ENCODE measurements at regions not wholly inside any gene's neighbourhood (a gene's known extent, or its start where the extent isn't known, plus 50 kb on each side); places are given as distances from the start of the nearest gene placed in this dataset.
A peak's percentile ranks its signal among the peaks of the same experiment; 100 is the strongest.

- no peaks in the 10 kb centered on the region for H3K36me3 ChIP-seq (replicated peaks)
- H3K4me3 ChIP-seq = no peak overlapping the region
- DNase-seq (ENCODE audit: low spot score in 2 of 2) = no peak
- in situ Hi-C loops (cut with MboI; ENCODE audit: low sequenced_read_pairs) = no loop called here
- H3K9me3 ChIP-seq = no peaks in the 10 kb centered on the region
- H3K4me1 ChIP-seq = no peaks in the 10 kb centered on the region
- peaks cover under 1% of the 10 kb centered on the region; the same call in 1 of the 2 replicates for H3K27me3 ChIP-seq (ENCODE audit: low read depth)
These were observed 192.6 kb upstream of the RARB start for GRCh38 chr3:25235466-25235865.

GRCh38 chr3:25237602-25238001, 190.5 kb upstream of the RARB start:
- H3K4me1 ChIP-seq = no peaks in the 10 kb centered on the region
- no peak overlapping the region for H3K4me3 ChIP-seq
- in situ Hi-C loops (cut with MboI; ENCODE audit: low sequenced_read_pairs) = no loop called here
- no peak for DNase-seq (ENCODE audit: low spot score in 2 of 2)
- no peaks in the 10 kb centered on the region for H3K9me3 ChIP-seq
- no peaks in the 10 kb centered on the region for H3K27me3 ChIP-seq (ENCODE audit: low read depth)
- H3K36me3 ChIP-seq (replicated peaks) = no peaks in the 10 kb centered on the region

- H3K4me1 ChIP-seq = no peaks in the 10 kb centered on the region
- H3K4me3 ChIP-seq = no peak overlapping the region
- no peaks in the 10 kb centered on the region for H3K36me3 ChIP-seq (replicated peaks)
- H3K27me3 ChIP-seq (ENCODE audit: low read depth) = no peaks in the 10 kb centered on the region
- in situ Hi-C loops (cut with MboI; ENCODE audit: low sequenced_read_pairs) = no loop called here
- DNase-seq (ENCODE audit: low spot score in 2 of 2) = no peak
- H3K9me3 ChIP-seq = no peaks in the 10 kb centered on the region
These were observed 189.0 kb upstream of the RARB start for GRCh38 chr3:25239042-25239441.

GRCh38 chr3:25246913-25247312, 181.2 kb upstream of the RARB start:
- in situ Hi-C loops (cut with MboI; ENCODE audit: low sequenced_read_pairs) = no loop called here
- no peaks in the 10 kb centered on the region for H3K36me3 ChIP-seq (replicated peaks)
- no peak overlapping the region for H3K4me3 ChIP-seq
- H3K4me1 ChIP-seq = no peaks in the 10 kb centered on the region
- no peaks in the 10 kb centered on the region for H3K9me3 ChIP-seq
- DNase-seq (ENCODE audit: low spot score in 2 of 2) = peak in 1 of 2 experiments; percentile 10
- H3K27me3 ChIP-seq (ENCODE audit: low read depth) = no peaks in the 10 kb centered on the region

GRCh38 chr3:25252291-25252690, 175.8 kb upstream of the RARB start:
- Histone ChIP-seq H3K36me3 (replicated peaks) (no peaks in the 10 kb centered on the region), H3K27me3 (ENCODE audit: low read depth) (no peaks in the 10 kb centered on the region), H3K9me3 (0 out of 2 replicates have a peak, but pooled peaks cover 2% of the 10 kb centered on the region), H3K4me3 (no peak overlapping the region), H3K4me1 (no peaks in the 10 kb centered on the region)
- in situ Hi-C loops (cut with MboI; ENCODE audit: low sequenced_read_pairs) = no loop called here
- no peak for DNase-seq (ENCODE audit: low spot score in 2 of 2)

- Histone ChIP-seq H3K4me1 (no peaks in the 10 kb centered on the region), H3K4me3 (no peak overlapping the region), H3K27me3 (ENCODE audit: low read depth) (no peaks in the 10 kb centered on the region; the same call in 1 of the 2 replicates), H3K9me3 (0 out of 2 replicates have a peak, but pooled peaks cover 2% of the 10 kb centered on the region), H3K36me3 (replicated peaks) (no peaks in the 10 kb centered on the region)
- in situ Hi-C loops (cut with MboI; ENCODE audit: low sequenced_read_pairs) = no loop called here
- no peak for DNase-seq (ENCODE audit: low spot score in 2 of 2)
These were observed 171.0 kb upstream of the RARB start for GRCh38 chr3:25257026-25257425.

GRCh38 chr3:25259871-25260270, 168.2 kb upstream of the RARB start:
- Histone ChIP-seq H3K9me3 (no peaks in the 10 kb centered on the region), H3K4me3 (no peak overlapping the region), H3K4me1 (no peaks in the 10 kb centered on the region; the same call in 1 of the 2 replicates), H3K36me3 (replicated peaks) (no peaks in the 10 kb centered on the region), H3K27me3 (ENCODE audit: low read depth) (no peaks in the 10 kb centered on the region; the same call in 1 of the 2 replicates)
- in situ Hi-C loops (cut with MboI; ENCODE audit: low sequenced_read_pairs) = no loop called here
- DNase-seq (ENCODE audit: low spot score in 2 of 2) = no peak

GRCh38 chr3:25262322-25262721, 165.7 kb upstream of the RARB start:
- in situ Hi-C loops (cut with MboI; ENCODE audit: low sequenced_read_pairs) = no loop called here
- H3K4me1 ChIP-seq = no peaks in the 10 kb centered on the region; the same call in 1 of the 2 replicates

GRCh38 chr3:25265284-25265683, 162.8 kb upstream of the RARB start:
- no peak for DNase-seq (ENCODE audit: low spot score in 2 of 2)
- Histone ChIP-seq H3K4me1 (no peaks in the 10 kb centered on the region; the same call in 1 of the 2 replicates), H3K27me3 (ENCODE audit: low read depth) (peaks cover 3% of the 10 kb centered on the region; the same call in 1 of the 2 replicates), H3K36me3 (replicated peaks) (no peaks in the 10 kb centered on the region), H3K4me3 (no peak overlapping the region), H3K9me3 (no peaks in the 10 kb centered on the region)
- in situ Hi-C loops (cut with MboI; ENCODE audit: low sequenced_read_pairs) = no loop called here

More at GRCh38 chr3:25262322-25262721, 165.7 kb upstream of the RARB start:
- no peaks in the 10 kb centered on the region; the same call in 1 of the 2 replicates for H3K27me3 ChIP-seq (ENCODE audit: low read depth)
- no peak for DNase-seq (ENCODE audit: low spot score in 2 of 2)
- no peaks in the 10 kb centered on the region for H3K9me3 ChIP-seq
- no peak overlapping the region for H3K4me3 ChIP-seq
- H3K36me3 ChIP-seq (replicated peaks) = no peaks in the 10 kb centered on the region

GRCh38 chr3:25266677-25267076, 161.4 kb upstream of the RARB start:
- in situ Hi-C loops (cut with MboI; ENCODE audit: low sequenced_read_pairs) = no loop called here
- H3K4me3 ChIP-seq = no peak overlapping the region

GRCh38 chr3:25272090-25272489, 156.0 kb upstream of the RARB start:
- Histone ChIP-seq H3K4me3 (no peak overlapping the region), H3K36me3 (replicated peaks) (no peaks in the 10 kb centered on the region), H3K9me3 (no peaks in the 10 kb centered on the region), H3K27me3 (ENCODE audit: low read depth) (peaks cover 10% of the 10 kb centered on the region), H3K4me1 (peaks cover 8% of the 10 kb centered on the region)
- in situ Hi-C loops (cut with MboI; ENCODE audit: low sequenced_read_pairs) = no loop called here
- no peak for DNase-seq (ENCODE audit: low spot score in 2 of 2)

More at GRCh38 chr3:25266677-25267076, 161.4 kb upstream of the RARB start:
- Histone ChIP-seq H3K36me3 (replicated peaks) (no peaks in the 10 kb centered on the region), H3K9me3 (no peaks in the 10 kb centered on the region), H3K4me1 (no peaks in the 10 kb centered on the region; the same call in 1 of the 2 replicates), H3K27me3 (ENCODE audit: low read depth) (peaks cover 7% of the 10 kb centered on the region)
- no peak for DNase-seq (ENCODE audit: low spot score in 2 of 2)

- Histone ChIP-seq H3K36me3 (replicated peaks) (no peaks in the 10 kb centered on the region), H3K9me3 (no peaks in the 10 kb centered on the region), H3K27me3 (ENCODE audit: low read depth) (peaks cover 10% of the 10 kb centered on the region), H3K4me3 (no peak overlapping the region), H3K4me1 (peaks cover 8% of the 10 kb centered on the region)
- in situ Hi-C loops (cut with MboI; ENCODE audit: low sequenced_read_pairs) = no loop called here
- no peak for DNase-seq (ENCODE audit: low spot score in 2 of 2)
These were observed 154.4 kb upstream of the RARB start for GRCh38 chr3:25273582-25274171.

- in situ Hi-C loops (cut with MboI; ENCODE audit: low sequenced_read_pairs) = no loop called here
- Histone ChIP-seq H3K9me3 (no peaks in the 10 kb centered on the region), H3K27me3 (ENCODE audit: low read depth) (no peaks in the 10 kb centered on the region), H3K36me3 (replicated peaks) (no peaks in the 10 kb centered on the region), H3K4me1 (peaks cover 24% of the 10 kb centered on the region), H3K4me3 (no peak overlapping the region)
- DNase-seq (ENCODE audit: low spot score in 2 of 2) = no peak
These were observed 150.6 kb upstream of the RARB start for GRCh38 chr3:25277503-25277902.

GRCh38 chr3:25281041-25281731, 146.9 kb upstream of the RARB start:
- Histone ChIP-seq H3K9me3 (no peaks in the 10 kb centered on the region), H3K4me1 (peaks cover 19% of the 10 kb centered on the region), H3K36me3 (replicated peaks) (no peaks in the 10 kb centered on the region), H3K27me3 (ENCODE audit: low read depth) (no peaks in the 10 kb centered on the region), H3K4me3 (no peak overlapping the region)
- in situ Hi-C loops (cut with MboI; ENCODE audit: low sequenced_read_pairs) = no loop called here
- DNase-seq (ENCODE audit: low spot score in 2 of 2) = no peak
